WTC11 (cell line): ENCODE measurements at regions not wholly inside any gene's neighbourhood (a gene's known extent, or its start where the extent isn't known, plus 50 kb on each side); places are given as distances from the start of the nearest gene placed in this dataset.

Experiments
- ATAC-seq: fragments of 200-7000 bp; cut with Tn5 transposase; 2 replicates; pipeline ENCODE4 v1.10.0; 2021; ENCODE audit warnings: mild to moderate bottlenecking, moderate library complexity
- CTCF ChIA-PET: fragments of 300-600 bp; sonication (Branson Sonifier 250); formaldehyde crosslinking; loops from one replicate; lab custom pipeline; 2021; ENCODE audit warnings: antibody characterized with exemption; lab: Charles Lee
- POLR2A ChIA-PET: fragments of 350-600 bp; sonication (Branson Sonifier 250); formaldehyde crosslinking; loops from one replicate; lab custom pipeline; 2021; ENCODE audit warnings: antibody characterized with exemption; lab: Charles Lee
- DNase-seq: peaks from one replicate; pipeline ENCODE4 v3.0.0; 2021; ENCODE audit warnings: low spot score
- H3K27ac Mint-ChIP-seq: 2 replicates; pipeline ENCODE4 v1.8.0; 2021; ENCODE audit warnings: mixed read lengths
- H3K27me3 Mint-ChIP-seq: 2 replicates; pipeline ENCODE4 v1.8.0; 2021; ENCODE audit warnings: low read depth, mild to moderate bottlenecking, moderate library complexity, mixed read lengths
- H3K36me3 Mint-ChIP-seq: 2 replicates; pipeline ENCODE4 v1.8.0; 2021; ENCODE audit warnings: mixed read lengths
- H3K4me1 Mint-ChIP-seq: 2 replicates; pipeline ENCODE4 v1.8.0; 2022; ENCODE audit warnings: mixed read lengths
- H3K4me3 Mint-ChIP-seq: 2 replicates; pipeline ENCODE4 v1.8.0; 2021; ENCODE audit warnings: mild to moderate bottlenecking, moderate library complexity, mixed read lengths
- H3K9me3 Mint-ChIP-seq: 2 replicates; pipeline ENCODE4 v1.8.0; 2021; ENCODE audit warnings: mixed read lengths
- ATF3 ChIP-seq: sonication (generic); formaldehyde crosslinking; conservative IDR thresholded peaks from 2 replicates; pipeline ENCODE4 v1.8.1; 2022; ENCODE audit warnings: mild to moderate bottlenecking, missing genetic modification reagents
- ELF4 ChIP-seq: sonication (generic); formaldehyde crosslinking; IDR thresholded peaks from 2 replicates; pipeline ENCODE4 v1.8.1; 2022; ENCODE audit warnings: low read depth, mild to moderate bottlenecking, moderate library complexity, missing genetic modification reagents
- EMX1 ChIP-seq: fragments of 250-450 bp; sonication (Bioruptor Pico); IDR thresholded peaks from 2 replicates; pipeline ENCODE4 v1.8.0; 2021; ENCODE audit warnings: mild to moderate bottlenecking
- HMGXB4 ChIP-seq: sonication (generic); formaldehyde crosslinking; IDR thresholded peaks from 2 replicates; pipeline ENCODE4 v1.8.1; 2023; ENCODE audit warnings: mild to moderate bottlenecking, moderate library complexity, missing genetic modification reagents
- KAT7 ChIP-seq: sonication (generic); formaldehyde crosslinking; IDR thresholded peaks from 2 replicates; pipeline ENCODE4 v1.8.1; 2023; ENCODE audit warnings: missing genetic modification reagents, mild to moderate bottlenecking, borderline replicate concordance
- MLX ChIP-seq: sonication (generic); formaldehyde crosslinking; IDR thresholded peaks from 2 replicates; pipeline ENCODE4 v1.8.1; 2023; ENCODE audit warnings: mild to moderate bottlenecking, missing genetic modification reagents, moderate library complexity
- MYBL2 ChIP-seq: sonication (generic); formaldehyde crosslinking; IDR thresholded peaks from 2 replicates; pipeline ENCODE4 v1.8.1; 2023; ENCODE audit warnings: mild to moderate bottlenecking, moderate library complexity, missing genetic modification reagents
- NFE2L1 ChIP-seq: sonication (generic); formaldehyde crosslinking; IDR thresholded peaks from 2 replicates; pipeline ENCODE4 v1.8.1; 2023; ENCODE audit warnings: missing genetic modification reagents
- NR1H2 ChIP-seq: sonication (generic); formaldehyde crosslinking; IDR thresholded peaks from 2 replicates; pipeline ENCODE4 v1.9.0; 2021; ENCODE audit warnings: mild to moderate bottlenecking, moderate library complexity, missing genetic modification reagents
- NR2C2 ChIP-seq: sonication (generic); formaldehyde crosslinking; IDR thresholded peaks from 2 replicates; pipeline ENCODE4 v1.8.0; 2022; ENCODE audit warnings: mild to moderate bottlenecking, missing genetic modification reagents
- PREB ChIP-seq: sonication (generic); formaldehyde crosslinking; IDR thresholded peaks from 2 replicates; pipeline ENCODE4 v1.8.1; 2022; ENCODE audit warnings: mild to moderate bottlenecking, missing genetic modification reagents, moderate library complexity, borderline replicate concordance
- SMAD4 ChIP-seq: sonication (generic); formaldehyde crosslinking; IDR thresholded peaks from 2 replicates; pipeline ENCODE4 v1.8.0; 2022; ENCODE audit warnings: mild to moderate bottlenecking, missing genetic modification reagents
- TEAD1 ChIP-seq: sonication (generic); formaldehyde crosslinking; IDR thresholded peaks from 2 replicates; pipeline ENCODE4 v1.8.0; 2022; ENCODE audit warnings: mild to moderate bottlenecking, missing genetic modification reagents
- TP53 ChIP-seq: sonication (generic); formaldehyde crosslinking; IDR thresholded peaks from 2 replicates; pipeline ENCODE4 v1.8.1; 2023; ENCODE audit warnings: mild to moderate bottlenecking, missing genetic modification reagents
- ZMAT4 ChIP-seq: fragments of 250-450 bp; sonication (Bioruptor Pico); IDR thresholded peaks from 2 replicates; pipeline ENCODE4 v1.9.0; 2021; ENCODE audit warnings: mild to moderate bottlenecking
- ZNF263 ChIP-seq: sonication (generic); formaldehyde crosslinking; IDR thresholded peaks from 2 replicates; pipeline ENCODE4 v1.8.1; 2022; ENCODE audit warnings: low read depth, mild to moderate bottlenecking, moderate library complexity, missing genetic modification reagents
- ZNF317 ChIP-seq: sonication (generic); formaldehyde crosslinking; IDR thresholded peaks from 2 replicates; pipeline ENCODE4 v1.8.1; 2023; ENCODE audit warnings: low read depth, mild to moderate bottlenecking, moderate library complexity, missing genetic modification reagents, borderline replicate concordance
- ZNF416 ChIP-seq: fragments of 250-450 bp; sonication (Bioruptor Pico); IDR thresholded peaks from 2 replicates; pipeline ENCODE4 v1.9.0; 2021; ENCODE audit warnings: mild to moderate bottlenecking, inconsistent platforms
- TF ChIP-seq, protein P1 (sequence below): sonication (generic); formaldehyde crosslinking; IDR thresholded peaks from 2 replicates; pipeline ENCODE4 v1.8.0; 2023; ENCODE audit warnings: missing genetic modification reagents
- TF ChIP-seq, protein P2 (sequence below): sonication (generic); formaldehyde crosslinking; IDR thresholded peaks from 2 replicates; pipeline ENCODE4 v1.8.1; 2023; ENCODE audit warnings: mild to moderate bottlenecking, missing genetic modification reagents, moderate library complexity
- TF ChIP-seq, protein P3 (sequence below): fragments of 250-450 bp; sonication (Bioruptor Pico); IDR thresholded peaks from 2 replicates; pipeline ENCODE4 v1.8.0; 2021; ENCODE audit warnings: mild to moderate bottlenecking
- TF ChIP-seq, protein P4 (sequence below): sonication (generic); formaldehyde crosslinking; IDR thresholded peaks from 2 replicates; pipeline ENCODE4 v1.8.0; 2022; ENCODE audit warnings: mild to moderate bottlenecking, missing genetic modification reagents
- TF ChIP-seq, protein P5 (sequence below): sonication (generic); formaldehyde crosslinking; IDR thresholded peaks from 2 replicates; pipeline ENCODE4 v1.8.0; 2022; ENCODE audit warnings: mild to moderate bottlenecking, missing genetic modification reagents

DNA sequence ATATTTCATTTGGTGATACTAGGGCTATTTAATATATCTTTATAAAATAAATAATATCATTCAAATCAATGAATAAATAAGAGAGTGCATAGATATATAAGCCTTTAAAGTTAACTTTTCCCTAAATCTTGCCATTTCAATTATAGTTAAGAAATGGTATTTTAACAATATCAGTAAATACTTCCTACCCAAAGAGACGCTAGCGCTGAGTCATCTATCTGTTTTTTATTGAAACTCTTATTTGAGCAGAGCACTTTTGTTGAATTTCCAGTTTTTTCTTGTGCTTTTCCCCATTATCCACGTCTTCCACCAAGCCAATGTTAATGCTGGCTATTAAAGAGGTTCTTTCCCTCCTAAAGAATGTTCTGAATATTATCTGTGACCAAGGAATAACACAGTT is 639.3 kb downstream of the DSC3 start:
- no peaks in the 10 kb centered on the region for H3K27me3 Mint-ChIP-seq
- no peak overlapping the region for H3K27ac Mint-ChIP-seq
- no peak overlapping the region for H3K4me3 Mint-ChIP-seq
- H3K9me3 Mint-ChIP-seq = peaks cover 4% of the 10 kb centered on the region; the same call in 1 of the 2 replicates
- no peak for DNase-seq
- H3K36me3 Mint-ChIP-seq = peaks cover 3% of the 10 kb centered on the region; the same call in 1 of the 2 replicates
- ChIA-PET CTCF (no interaction called here), POLR2A (no interaction called here)
- no peaks in the 10 kb centered on the region for H3K4me1 Mint-ChIP-seq
- TF ChIP-seq, protein P1, sequence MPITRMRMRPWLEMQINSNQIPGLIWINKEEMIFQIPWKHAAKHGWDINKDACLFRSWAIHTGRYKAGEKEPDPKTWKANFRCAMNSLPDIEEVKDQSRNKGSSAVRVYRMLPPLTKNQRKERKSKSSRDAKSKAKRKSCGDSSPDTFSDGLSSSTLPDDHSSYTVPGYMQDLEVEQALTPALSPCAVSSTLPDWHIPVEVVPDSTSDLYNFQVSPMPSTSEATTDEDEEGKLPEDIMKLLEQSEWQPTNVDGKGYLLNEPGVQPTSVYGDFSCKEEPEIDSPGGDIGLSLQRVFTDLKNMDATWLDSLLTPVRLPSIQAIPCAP (CRISPR knock-in tag) = no peak
- TF ChIP-seq ZNF263 (CRISPR knock-in tag) = no peak
- TF ChIP-seq NFE2L1 (CRISPR knock-in tag) = no peak
- no peak for TF ChIP-seq SMAD4 (CRISPR knock-in tag)
- TF ChIP-seq TEAD1 (CRISPR knock-in tag) = no peak
- TF ChIP-seq ELF4 (CRISPR knock-in tag) = no peak
- TF ChIP-seq NR2C2 = no peak
- no peak for TF ChIP-seq HMGXB4 (CRISPR knock-in tag)
- TF ChIP-seq PREB (CRISPR knock-in tag) = no peak
- TF ChIP-seq, protein P2, sequence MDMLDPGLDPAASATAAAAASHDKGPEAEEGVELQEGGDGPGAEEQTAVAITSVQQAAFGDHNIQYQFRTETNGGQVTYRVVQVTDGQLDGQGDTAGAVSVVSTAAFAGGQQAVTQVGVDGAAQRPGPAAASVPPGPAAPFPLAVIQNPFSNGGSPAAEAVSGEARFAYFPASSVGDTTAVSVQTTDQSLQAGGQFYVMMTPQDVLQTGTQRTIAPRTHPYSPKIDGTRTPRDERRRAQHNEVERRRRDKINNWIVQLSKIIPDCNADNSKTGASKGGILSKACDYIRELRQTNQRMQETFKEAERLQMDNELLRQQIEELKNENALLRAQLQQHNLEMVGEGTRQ (CRISPR knock-in tag) = no peak
- no peak for TF ChIP-seq MYBL2 (CRISPR knock-in tag)
- no peak for TF ChIP-seq MLX
- TF ChIP-seq ATF3 = no peak
- no peak for TF ChIP-seq ZNF416 (CRISPR knock-in tag)
- TF ChIP-seq EMX1 (CRISPR knock-in tag) = no peak
- ATAC-seq = no peak

- TF ChIP-seq KAT7 (CRISPR knock-in tag) = no peak
- TF ChIP-seq NR1H2 (CRISPR knock-in tag) = no peak
- no peak for TF ChIP-seq TP53 (CRISPR knock-in tag)
- TF ChIP-seq, protein P3, sequence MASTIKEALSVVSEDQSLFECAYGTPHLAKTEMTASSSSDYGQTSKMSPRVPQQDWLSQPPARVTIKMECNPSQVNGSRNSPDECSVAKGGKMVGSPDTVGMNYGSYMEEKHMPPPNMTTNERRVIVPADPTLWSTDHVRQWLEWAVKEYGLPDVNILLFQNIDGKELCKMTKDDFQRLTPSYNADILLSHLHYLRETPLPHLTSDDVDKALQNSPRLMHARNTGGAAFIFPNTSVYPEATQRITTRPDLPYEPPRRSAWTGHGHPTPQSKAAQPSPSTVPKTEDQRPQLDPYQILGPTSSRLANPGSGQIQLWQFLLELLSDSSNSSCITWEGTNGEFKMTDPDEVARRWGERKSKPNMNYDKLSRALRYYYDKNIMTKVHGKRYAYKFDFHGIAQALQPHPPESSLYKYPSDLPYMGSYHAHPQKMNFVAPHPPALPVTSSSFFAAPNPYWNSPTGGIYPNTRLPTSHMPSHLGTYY (CRISPR knock-in tag) = no peak
- no peak for TF ChIP-seq NR2C2
- TF ChIP-seq ZMAT4 (CRISPR knock-in tag) = no peak
- no peak for TF ChIP-seq ZNF317 (CRISPR knock-in tag)
- TF ChIP-seq, protein P4, sequence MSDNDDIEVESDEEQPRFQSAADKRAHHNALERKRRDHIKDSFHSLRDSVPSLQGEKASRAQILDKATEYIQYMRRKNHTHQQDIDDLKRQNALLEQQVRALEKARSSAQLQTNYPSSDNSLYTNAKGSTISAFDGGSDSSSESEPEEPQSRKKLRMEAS (CRISPR knock-in tag) = no peak
- TF ChIP-seq, protein P5, sequence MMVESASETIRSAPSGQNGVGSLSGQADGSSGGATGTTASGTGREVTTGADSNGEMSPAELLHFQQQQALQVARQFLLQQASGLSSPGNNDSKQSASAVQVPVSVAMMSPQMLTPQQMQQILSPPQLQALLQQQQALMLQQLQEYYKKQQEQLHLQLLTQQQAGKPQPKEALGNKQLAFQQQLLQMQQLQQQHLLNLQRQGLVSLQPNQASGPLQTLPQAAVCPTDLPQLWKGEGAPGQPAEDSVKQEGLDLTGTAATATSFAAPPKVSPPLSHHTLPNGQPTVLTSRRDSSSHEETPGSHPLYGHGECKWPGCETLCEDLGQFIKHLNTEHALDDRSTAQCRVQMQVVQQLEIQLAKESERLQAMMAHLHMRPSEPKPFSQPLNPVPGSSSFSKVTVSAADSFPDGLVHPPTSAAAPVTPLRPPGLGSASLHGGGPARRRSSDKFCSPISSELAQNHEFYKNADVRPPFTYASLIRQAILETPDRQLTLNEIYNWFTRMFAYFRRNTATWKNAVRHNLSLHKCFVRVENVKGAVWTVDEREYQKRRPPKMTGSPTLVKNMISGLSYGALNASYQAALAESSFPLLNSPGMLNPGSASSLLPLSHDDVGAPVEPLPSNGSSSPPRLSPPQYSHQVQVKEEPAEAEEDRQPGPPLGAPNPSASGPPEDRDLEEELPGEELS (CRISPR knock-in tag) = no peak
- Mint-ChIP-seq H3K4me3 (no peak overlapping the region), H3K36me3 (no peaks in the 10 kb centered on the region), H3K27me3 (no peaks in the 10 kb centered on the region; the same call in 1 of the 2 replicates), H3K27ac (no peak overlapping the region), H3K9me3 (no peaks in the 10 kb centered on the region), H3K4me1 (peaks cover 9% of the 10 kb centered on the region)
- peak; percentile 68 for ATAC-seq
- DNase-seq = no peak
- ChIA-PET POLR2A (no interaction called here), CTCF (interaction anchor here (1.1 to 1.2 kb wide), 2 partner anchors 11 to 502 kb away, joined by 3 to 5 read pairs; no protein-coding TSS in a partner anchor)
These were observed 655.1 kb downstream of the DSC3 start for GRCh38 chr18:30387401-30387800.
